Urinary bladder (tissue), 3 donors: ENCODE measurements at regions not wholly inside any gene's neighbourhood (a gene's known extent, or its start where the extent isn't known, plus 50 kb on each side); places are given as distances from the start of the nearest gene placed in this dataset.
"Not testable (repeated sequence)": the region's sequence is repeated elsewhere in the genome, so short reads cannot be mapped to it uniquely, and the experiment has no call there.

Experiments used
- DNase-seq: peaks from one replicate; pipeline ENCODE4 v3.0.0-alpha.2; 2015; ENCODE audit errors: extremely low spot score
- H3K27ac ChIP-seq: one replicate; pipeline ENCODE4 v1.5.1; 2013; ENCODE audit warnings: low read depth, mild to moderate bottlenecking, moderate library complexity
- H3K36me3 ChIP-seq: one replicate; pipeline ENCODE4 v1.6.1; 2013; ENCODE audit warnings: mild to moderate bottlenecking, moderate library complexity; ENCODE audit not compliant: insufficient read depth
- H3K4me1 ChIP-seq: one replicate; pipeline ENCODE4 v1.6.1; 2013; ENCODE audit warnings: mild to moderate bottlenecking, moderate library complexity; ENCODE audit not compliant: insufficient read depth
- H3K4me3 ChIP-seq: one replicate; pipeline ENCODE4 v1.5.1; 2013; ENCODE audit warnings: low read depth, low read length
- WGBS: extraction: QIAGEN DNeasy Blood & Tissue Kit; methylation state at CpG from one replicate; pipeline ENCODE4 v1.1.7; 2013; 5-methylcytosine and 5-hydroxymethylcytosine counted together
- donor health status: healthy with polysubstance abuse.
- donor health status: healthy.

- not testable (repeated sequence) for H3K4me1 ChIP-seq
These were observed 537.7 kb upstream of the FSHR start for GRCh38 chr2:49692022-49692421.

GRCh38 chr2:49687918-49688317, 533.6 kb upstream of the FSHR start:
- DNase-seq = no peak
- H3K4me1 ChIP-seq = no peaks in the 10 kb centered on the region
- WGBS = 82% methylated on average over 1 of the region's 1 CpG

More at GRCh38 chr2:49692022-49692421, 537.7 kb upstream of the FSHR start:
- not testable (repeated sequence) for DNase-seq, H3K27ac ChIP-seq, H3K36me3 ChIP-seq, H3K4me3 ChIP-seq
- WGBS = 95% methylated on average over 2 of the region's 2 CpGs

GRCh38 chr2:49686897-49687442, 532.7 kb upstream of the FSHR start:
- no peaks in the 10 kb centered on the region for H3K36me3 ChIP-seq
- no peak overlapping the region for H3K27ac ChIP-seq
- H3K4me1 ChIP-seq = no peaks in the 10 kb centered on the region
- WGBS = 50% methylated on average over 2 of the region's 2 CpGs
- DNase-seq = no peak
- no peak overlapping the region for H3K4me3 ChIP-seq

More at GRCh38 chr2:49687918-49688317, 533.6 kb upstream of the FSHR start:
- no peak overlapping the region for H3K27ac ChIP-seq
- H3K4me3 ChIP-seq = no peak overlapping the region
- no peaks in the 10 kb centered on the region for H3K36me3 ChIP-seq

GRCh38 chr2:49686291-49686690, 532.0 kb upstream of the FSHR start:
- no peak overlapping the region for H3K27ac ChIP-seq
- no peak for DNase-seq
- no peak overlapping the region for H3K4me3 ChIP-seq
- no peaks in the 10 kb centered on the region for H3K4me1 ChIP-seq
- no peaks in the 10 kb centered on the region for H3K36me3 ChIP-seq
- WGBS = 83% methylated on average over 2 of the region's 2 CpGs

GRCh38 chr2:49677227-49677626, 522.9 kb upstream of the FSHR start:
- Histone ChIP-seq H3K27ac (no peak overlapping the region), H3K4me3 (no peak overlapping the region), H3K36me3 (no peaks in the 10 kb centered on the region), H3K4me1 (no peaks in the 10 kb centered on the region)
- WGBS = 98% methylated on average over 1 of the region's 1 CpG
- no peak for DNase-seq

GRCh38 chr2:49664827-49665226, 510.5 kb upstream of the FSHR start:
- H3K4me3 ChIP-seq = no peak overlapping the region

GRCh38 chr2:49661809-49662208, 507.5 kb upstream of the FSHR start:
- no peaks in the 10 kb centered on the region for H3K36me3 ChIP-seq
- no peak for DNase-seq
- WGBS = 78% methylated on average over 1 of the region's 1 CpG
- no peak overlapping the region for H3K4me3 ChIP-seq
- no peak overlapping the region for H3K27ac ChIP-seq
- no peaks in the 10 kb centered on the region for H3K4me1 ChIP-seq

More at GRCh38 chr2:49664827-49665226, 510.5 kb upstream of the FSHR start:
- Histone ChIP-seq H3K27ac (no peak overlapping the region), H3K36me3 (no peaks in the 10 kb centered on the region), H3K4me1 (no peaks in the 10 kb centered on the region)
- 93% methylated on average over 4 of the region's 4 CpGs for WGBS
- no peak for DNase-seq

- WGBS = 78% methylated on average over 3 of the region's 3 CpGs
- H3K4me1 ChIP-seq = no peaks in the 10 kb centered on the region
These were observed 502.5 kb upstream of the FSHR start for GRCh38 chr2:49656853-49657252.

GRCh38 chr2:49643149-49643548, 488.8 kb upstream of the FSHR start:
- no peak overlapping the region for H3K4me3 ChIP-seq
- no peak overlapping the region for H3K27ac ChIP-seq
- H3K4me1 ChIP-seq = no peaks in the 10 kb centered on the region
- 55% methylated on average over 2 of the region's 2 CpGs for WGBS
- H3K36me3 ChIP-seq = no peaks in the 10 kb centered on the region
- no peak for DNase-seq

More at GRCh38 chr2:49656853-49657252, 502.5 kb upstream of the FSHR start:
- Histone ChIP-seq H3K36me3 (no peaks in the 10 kb centered on the region), H3K4me3 (no peak overlapping the region), H3K27ac (no peak overlapping the region)
- DNase-seq = no peak

GRCh38 chr2:49640630-49641029, 486.3 kb upstream of the FSHR start:
- Histone ChIP-seq H3K27ac (no peak overlapping the region), H3K4me3 (no peak overlapping the region), H3K4me1 (no peaks in the 10 kb centered on the region), H3K36me3 (no peaks in the 10 kb centered on the region)
- WGBS = 74% methylated on average over 1 of the region's 1 CpG
- DNase-seq = no peak

- WGBS = 83% methylated on average over 2 of the region's 2 CpGs
- no peak for DNase-seq
- H3K4me3 ChIP-seq = no peak overlapping the region
- H3K36me3 ChIP-seq = no peaks in the 10 kb centered on the region
- H3K4me1 ChIP-seq = no peaks in the 10 kb centered on the region
- H3K27ac ChIP-seq = no peak overlapping the region
These were observed 466.7 kb upstream of the FSHR start for GRCh38 chr2:49621016-49621415.

GRCh38 chr2:49619804-49620203, 465.5 kb upstream of the FSHR start:
- H3K4me3 ChIP-seq = no peak overlapping the region
- H3K4me1 ChIP-seq = no peaks in the 10 kb centered on the region
- no peak for DNase-seq
- WGBS = 95% methylated on average over 3 of the region's 3 CpGs
- H3K27ac ChIP-seq = no peak overlapping the region
- H3K36me3 ChIP-seq = no peaks in the 10 kb centered on the region

GRCh38 chr2:49618491-49618890, 464.2 kb upstream of the FSHR start:
- Histone ChIP-seq H3K36me3 (no peaks in the 10 kb centered on the region), H3K4me3 (no peak overlapping the region), H3K27ac (no peak overlapping the region), H3K4me1 (no peaks in the 10 kb centered on the region)
- DNase-seq = no peak
- 81% methylated on average over 3 of the region's 3 CpGs for WGBS

GRCh38 chr2:49616800-49617199, 462.5 kb upstream of the FSHR start:
- Histone ChIP-seq H3K27ac (no peak overlapping the region), H3K4me1 (no peaks in the 10 kb centered on the region), H3K4me3 (no peak overlapping the region), H3K36me3 (no peaks in the 10 kb centered on the region)
- DNase-seq = no peak
- WGBS = 33% methylated on average over 2 of the region's 2 CpGs

GRCh38 chr2:49611796-49612195, 457.5 kb upstream of the FSHR start:
- not testable (repeated sequence) for H3K36me3 ChIP-seq, H3K27ac ChIP-seq, DNase-seq, H3K4me3 ChIP-seq, H3K4me1 ChIP-seq
- WGBS = 83% methylated on average over 5 of the region's 5 CpGs
